ENCODE measurements at regions not wholly inside any gene's neighbourhood (a gene's known extent, or its start where the extent isn't known, plus 50 kb on each side); places are given as distances from the start of the nearest gene placed in this dataset.

DNA sequence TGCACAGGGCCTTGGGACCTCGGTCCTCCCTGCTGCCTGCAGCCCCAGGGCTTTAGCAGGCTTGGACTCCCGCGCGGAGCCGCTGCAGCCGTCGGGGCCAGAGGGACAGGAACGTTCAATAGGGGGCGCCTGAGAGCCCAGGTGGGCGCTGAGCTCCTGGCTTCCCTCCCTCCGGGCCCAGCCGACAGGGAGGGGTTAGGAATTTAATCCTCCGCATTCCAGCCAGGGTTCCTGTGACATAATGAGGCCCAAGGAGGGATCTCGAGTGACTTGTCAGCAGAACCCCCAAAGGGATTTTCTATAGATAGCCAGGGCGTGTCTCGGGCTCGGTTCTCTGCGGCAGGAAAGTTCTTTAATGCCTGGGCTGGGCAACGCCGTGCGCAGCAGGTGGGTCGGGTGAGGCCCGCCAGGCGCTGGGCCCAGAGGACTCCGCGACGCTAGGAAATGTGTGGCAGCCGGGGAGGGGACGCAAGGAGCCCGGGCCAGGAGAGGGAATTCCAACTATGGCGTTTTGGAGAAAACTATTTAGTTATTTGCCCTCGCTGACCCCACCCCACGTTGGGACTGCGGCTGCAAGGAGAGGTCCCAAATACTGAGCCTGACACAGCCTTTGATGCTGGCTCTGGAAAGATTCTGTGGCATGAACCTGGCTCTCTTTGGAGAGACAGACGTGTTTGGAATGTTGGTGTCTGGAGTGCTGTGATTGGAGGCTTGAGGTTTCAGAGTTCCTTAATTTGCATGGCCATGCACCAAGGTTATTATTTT is 285.2 kb upstream of the GATB start:
- H3K27ac ChIP-seq = no peak overlapping the region
- ChIA-PET POLR2A (ENCODE audit: low non-redundant PET) (no interaction called here), CTCF (interaction anchor here (0.6 kb wide), 1 partner anchor 371 kb away, joined by 3 read pairs; no protein-coding TSS in a partner anchor)
- TF ChIP-seq, protein P1, sequence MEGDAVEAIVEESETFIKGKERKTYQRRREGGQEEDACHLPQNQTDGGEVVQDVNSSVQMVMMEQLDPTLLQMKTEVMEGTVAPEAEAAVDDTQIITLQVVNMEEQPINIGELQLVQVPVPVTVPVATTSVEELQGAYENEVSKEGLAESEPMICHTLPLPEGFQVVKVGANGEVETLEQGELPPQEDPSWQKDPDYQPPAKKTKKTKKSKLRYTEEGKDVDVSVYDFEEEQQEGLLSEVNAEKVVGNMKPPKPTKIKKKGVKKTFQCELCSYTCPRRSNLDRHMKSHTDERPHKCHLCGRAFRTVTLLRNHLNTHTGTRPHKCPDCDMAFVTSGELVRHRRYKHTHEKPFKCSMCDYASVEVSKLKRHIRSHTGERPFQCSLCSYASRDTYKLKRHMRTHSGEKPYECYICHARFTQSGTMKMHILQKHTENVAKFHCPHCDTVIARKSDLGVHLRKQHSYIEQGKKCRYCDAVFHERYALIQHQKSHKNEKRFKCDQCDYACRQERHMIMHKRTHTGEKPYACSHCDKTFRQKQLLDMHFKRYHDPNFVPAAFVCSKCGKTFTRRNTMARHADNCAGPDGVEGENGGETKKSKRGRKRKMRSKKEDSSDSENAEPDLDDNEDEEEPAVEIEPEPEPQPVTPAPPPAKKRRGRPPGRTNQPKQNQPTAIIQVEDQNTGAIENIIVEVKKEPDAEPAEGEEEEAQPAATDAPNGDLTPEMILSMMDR (conservative IDR thresholded peaks at IDR 0.05; ENCODE audit: low read depth) = 0 out of 2 replicates have a peak, but pooled peaks have one; percentile 13
- DNase-seq (ENCODE audit: low spot score) = no peak

- POLR2A ChIA-PET (ENCODE audit: low non-redundant PET) = no interaction called here
- CTCF ChIA-PET = interaction anchor here (0.6 kb wide), 1 partner anchor 371 kb away, joined by 3 read pairs; no protein-coding TSS in a partner anchor
- H3K27ac ChIP-seq = no peak overlapping the region
- TF ChIP-seq, protein P1 (conservative IDR thresholded peaks at IDR 0.05; ENCODE audit: low read depth) = no peak
- DNase-seq (ENCODE audit: low spot score) = no peak
These were observed 284.6 kb upstream of the GATB start for GRCh38 chr4:152045449-152045806.

DNA sequence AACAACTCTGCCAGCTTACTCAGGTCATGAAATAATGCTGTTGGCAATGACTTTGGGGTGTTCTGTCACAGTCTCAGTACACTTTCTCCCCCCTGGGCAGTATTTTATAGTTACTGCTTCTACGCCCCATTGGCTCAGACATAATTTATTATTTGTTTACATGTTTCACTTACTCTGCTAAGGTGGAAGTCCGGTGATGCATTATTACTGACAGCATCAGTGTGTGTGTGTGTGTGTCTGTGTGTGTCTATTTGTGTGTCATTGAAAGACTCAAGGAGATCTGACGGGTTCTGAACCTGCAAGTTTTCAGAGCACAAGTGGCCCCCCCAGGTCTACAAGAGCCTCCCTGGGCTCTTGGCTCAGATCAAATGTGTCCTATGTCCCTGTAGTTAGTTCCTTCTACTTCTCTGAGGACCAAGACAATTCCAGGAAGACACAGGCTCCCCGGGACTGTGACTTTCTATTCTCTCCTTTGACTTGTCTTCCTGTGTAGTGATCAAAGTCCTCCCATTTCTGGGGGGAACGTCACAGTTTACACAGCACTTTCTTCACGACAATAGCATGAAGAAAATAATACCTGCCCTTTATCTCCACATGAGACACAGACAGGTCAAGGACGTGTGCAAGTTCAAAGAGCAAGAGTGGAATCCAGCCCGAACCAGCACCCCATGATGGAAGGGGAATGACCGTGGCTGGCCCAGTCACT is 283.7 kb upstream of the GATB start:
- CTCF ChIA-PET = interaction anchor here (0.6 kb wide), 1 partner anchor 665 kb away, joined by 3 read pairs; no protein-coding TSS in a partner anchor
- H3K27ac ChIP-seq = no peak overlapping the region
- TF ChIP-seq, protein P1 (conservative IDR thresholded peaks at IDR 0.05; ENCODE audit: low read depth) = no peak
- no peak for DNase-seq (ENCODE audit: low spot score)
- POLR2A ChIA-PET (ENCODE audit: low non-redundant PET) = no interaction called here

DNA sequence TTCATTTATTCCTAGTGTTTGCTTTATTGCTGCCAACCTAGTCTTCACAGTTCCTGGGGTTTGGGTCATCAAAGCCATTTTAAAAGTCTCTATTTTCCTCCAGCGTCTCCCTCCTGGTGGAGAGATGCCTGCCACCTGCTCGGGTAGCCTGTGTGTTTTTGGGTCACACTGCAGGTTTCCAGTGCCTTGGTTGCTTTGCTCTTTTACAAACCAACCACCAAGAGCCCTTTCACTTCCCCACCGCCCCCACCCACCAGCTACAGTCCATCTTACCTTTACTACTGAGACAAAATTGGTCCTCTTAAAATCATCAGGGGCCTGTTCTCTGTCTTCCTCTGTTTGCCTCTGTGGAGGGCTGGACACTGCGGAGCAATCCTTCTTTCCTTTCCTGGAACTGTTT is 280.5 kb upstream of the GATB start:
- POLR2A ChIA-PET (ENCODE audit: low non-redundant PET) = no interaction called here
- no peak overlapping the region for H3K27ac ChIP-seq
- no peak for DNase-seq (ENCODE audit: low spot score)
- CTCF ChIA-PET = interaction anchor here (0.7 kb wide), 1 partner anchor 89 kb away, joined by 3 read pairs; no protein-coding TSS in a partner anchor
- TF ChIP-seq, protein P1 (conservative IDR thresholded peaks at IDR 0.05; ENCODE audit: low read depth) = no peak

DNA sequence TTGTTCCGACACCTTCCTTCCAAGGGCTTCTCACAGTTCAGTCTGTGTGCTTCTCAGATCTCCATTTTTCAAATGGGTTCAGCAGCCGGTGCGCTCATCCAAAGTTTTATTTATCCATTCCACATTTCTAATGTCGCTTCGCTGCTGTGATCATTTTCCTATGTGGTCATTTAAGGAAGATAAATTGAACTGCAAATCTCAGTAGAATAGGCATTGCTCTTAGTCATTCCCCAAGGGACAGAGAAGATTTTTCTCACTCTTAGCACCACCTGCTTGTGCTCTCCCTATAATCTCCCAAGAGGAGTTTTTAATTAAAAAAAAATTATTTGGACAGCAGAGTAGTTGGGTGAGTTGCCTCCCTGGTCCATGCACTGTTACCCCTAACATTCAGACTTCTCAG is 278.9 kb upstream of the GATB start:
- H3K27ac ChIP-seq = no peak overlapping the region
- CTCF ChIA-PET = no interaction called here
- POLR2A ChIA-PET (ENCODE audit: low non-redundant PET) = no interaction called here
- TF ChIP-seq, protein P1 (conservative IDR thresholded peaks at IDR 0.05; ENCODE audit: low read depth) = no peak
- no peak for DNase-seq (ENCODE audit: low spot score)

- DNase-seq (ENCODE audit: low spot score) = no peak
- CTCF ChIA-PET = interaction anchor here (0.6 to 0.7 kb wide), 2 partner anchors 23 to 255 kb away, joined by 3 read pairs; no protein-coding TSS in a partner anchor
- TF ChIP-seq, protein P1 (conservative IDR thresholded peaks at IDR 0.05; ENCODE audit: low read depth) = no peak
- POLR2A ChIA-PET (ENCODE audit: low non-redundant PET) = no interaction called here
- H3K27ac ChIP-seq = no peak overlapping the region
These were observed 278.2 kb upstream of the GATB start for GRCh38 chr4:152039023-152039481.
